Spleen (tissue), 7 donors: ENCODE measurements at regions not wholly inside any gene's neighbourhood (a gene's known extent, or its start where the extent isn't known, plus 50 kb on each side); places are given as distances from the start of the nearest gene placed in this dataset.

Experiments used
- POLR2A ChIP-seq, 3 donors: fragments of 450-650 bp; IDR thresholded peaks; one replicate each; pipeline ENCODE4 v1.5.1; 2017; ENCODE audit warnings: antibody characterized with exemption in 3 of 3, mild to moderate bottlenecking in 1 of 3
- POLR2AphosphoS5 ChIP-seq, 3 donors: sonication (generic); formaldehyde crosslinking; IDR thresholded peaks; one replicate each; pipeline ENCODE4 v1.5.1; 2017; ENCODE audit warnings: antibody characterized with exemption in 3 of 3
- TF ChIP-seq, protein P1 (sequence below), 11 experiments: fragments of 200-600 bp in 7 of 11; fragments of 450-650 bp in 4 of 11; sonication (generic) in 4 of 11; IDR thresholded peaks in 8 of 11; conservative IDR thresholded peaks in 3 of 11; 1 replicate in 7 of 11; 2 replicates in 4 of 11; pipeline versions ENCODE4 v1.4.0 to v1.8.0; 2016 to 2021; ENCODE audit warnings: antibody characterized with exemption in 11 of 11, inconsistent platforms in 4 of 11, mild to moderate bottlenecking in 1 of 11
- donor health status: DM: no; HTN: no; CAD: no; lungs with moderate emphysema.
- donor health status: DM: no; HTN: no; CAD: no.
- donor health status: DM: no; HTN: no; CAD: no.

DNA sequence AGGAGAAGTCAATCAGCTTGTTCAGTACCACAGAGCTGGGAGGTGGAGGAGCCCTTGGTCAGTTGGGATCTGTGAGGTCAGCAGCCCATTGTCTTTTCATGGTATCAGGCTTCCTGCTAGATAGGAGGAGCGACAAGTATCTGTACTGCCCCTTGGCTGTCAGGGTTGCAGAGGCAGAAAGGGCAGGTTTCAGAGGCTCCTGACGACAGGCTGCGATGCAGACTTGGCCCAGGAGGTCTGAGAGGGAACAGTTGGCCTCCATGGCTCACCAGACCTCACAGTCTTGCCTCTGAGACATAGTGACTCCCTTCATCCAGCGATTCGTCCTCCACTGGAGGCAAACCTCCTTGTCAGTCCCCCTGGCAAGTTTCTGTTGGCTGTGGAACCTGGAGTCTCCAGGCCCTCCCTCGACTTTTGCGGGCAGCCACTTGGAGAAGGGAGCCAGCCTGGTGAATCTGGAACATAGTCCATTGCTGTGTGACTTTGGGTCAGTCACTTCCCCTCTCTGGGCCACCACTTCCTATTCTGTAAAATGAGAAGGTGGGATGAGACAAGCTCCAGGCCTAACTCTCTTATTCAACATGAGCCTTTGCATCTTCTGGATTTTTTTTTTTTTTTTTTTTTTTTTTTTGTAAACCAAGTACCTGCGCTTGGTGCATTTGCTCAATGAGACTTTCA lies 177.9 kb upstream of the TLE3 start:
- TF ChIP-seq, protein P1, sequence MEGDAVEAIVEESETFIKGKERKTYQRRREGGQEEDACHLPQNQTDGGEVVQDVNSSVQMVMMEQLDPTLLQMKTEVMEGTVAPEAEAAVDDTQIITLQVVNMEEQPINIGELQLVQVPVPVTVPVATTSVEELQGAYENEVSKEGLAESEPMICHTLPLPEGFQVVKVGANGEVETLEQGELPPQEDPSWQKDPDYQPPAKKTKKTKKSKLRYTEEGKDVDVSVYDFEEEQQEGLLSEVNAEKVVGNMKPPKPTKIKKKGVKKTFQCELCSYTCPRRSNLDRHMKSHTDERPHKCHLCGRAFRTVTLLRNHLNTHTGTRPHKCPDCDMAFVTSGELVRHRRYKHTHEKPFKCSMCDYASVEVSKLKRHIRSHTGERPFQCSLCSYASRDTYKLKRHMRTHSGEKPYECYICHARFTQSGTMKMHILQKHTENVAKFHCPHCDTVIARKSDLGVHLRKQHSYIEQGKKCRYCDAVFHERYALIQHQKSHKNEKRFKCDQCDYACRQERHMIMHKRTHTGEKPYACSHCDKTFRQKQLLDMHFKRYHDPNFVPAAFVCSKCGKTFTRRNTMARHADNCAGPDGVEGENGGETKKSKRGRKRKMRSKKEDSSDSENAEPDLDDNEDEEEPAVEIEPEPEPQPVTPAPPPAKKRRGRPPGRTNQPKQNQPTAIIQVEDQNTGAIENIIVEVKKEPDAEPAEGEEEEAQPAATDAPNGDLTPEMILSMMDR (IDR thresholded peaks at IDR 0.05 in 8 of 11, conservative IDR thresholded peaks at IDR 0.05 in 3 of 11) = no peak
- TF ChIP-seq POLR2AphosphoS5 (IDR thresholded peaks at IDR 0.05) (no peak), POLR2A (IDR thresholded peaks at IDR 0.05) (no peak)
